CD14-positive monocyte (primary cell): ENCODE measurements at regions not wholly inside any gene's neighbourhood (a gene's known extent, or its start where the extent isn't known, plus 50 kb on each side); places are given as distances from the start of the nearest gene placed in this dataset.
"Not testable (repeated sequence)": the region's sequence is repeated elsewhere in the genome, so short reads cannot be mapped to it uniquely, and the experiment has no call there.

Experiments used
- DNase-seq, 3 donors: peaks; one replicate each; pipeline ENCODE4 v3.0.0-alpha.2; 2011 to 2022
- H2AFZ ChIP-seq: 2 replicates; pipeline ENCODE4 v1.6.0; 2012; ENCODE audit warnings: mild to moderate bottlenecking, low read depth, low read length, inconsistent platforms; ENCODE audit not compliant: insufficient read depth, poor library complexity, severe bottlenecking
- H3K27ac ChIP-seq, 2 donors: 1 replicate in 1 of 2; 2 replicates in 1 of 2; pipeline ENCODE4 v1.5.1; 2012 to 2013; ENCODE audit warnings: low read length in 2 of 2, control low read depth in 1 of 2, inconsistent platforms in 1 of 2, low read depth in 1 of 2, mild to moderate bottlenecking in 1 of 2
- H3K27me3 ChIP-seq, 2 donors: one replicate each; pipeline versions ENCODE4 v1.6.0 to v1.6.1; 2011 to 2013; ENCODE audit warnings: low read length in 2 of 2; ENCODE audit not compliant: control insufficient read depth in 2 of 2, insufficient read depth in 2 of 2
- H3K36me3 ChIP-seq, 2 donors: replicated peaks in 1 of 2; 1 replicate in 1 of 2; 2 replicates in 1 of 2; pipeline versions ENCODE4 v1.5.1 to v1.6.1; 2012 to 2013; ENCODE audit warnings: low read length in 2 of 2, control low read depth in 1 of 2, inconsistent platforms in 1 of 2, mild to moderate bottlenecking in 1 of 2; ENCODE audit not compliant: insufficient read depth in 2 of 2, control insufficient read depth in 1 of 2
- H3K4me1 ChIP-seq, 2 donors: 1 replicate in 1 of 2; 2 replicates in 1 of 2; pipeline versions ENCODE4 v1.5.1 to v1.6.1; 2012 to 2013; ENCODE audit warnings: low read length in 2 of 2, control low read depth in 1 of 2, inconsistent platforms in 1 of 2, mild to moderate bottlenecking in 1 of 2, moderate library complexity in 1 of 2; ENCODE audit not compliant: insufficient read depth in 2 of 2, control insufficient read depth in 1 of 2
- H3K4me2 ChIP-seq: replicated peaks from 2 replicates; pipeline ENCODE3; 2012; ENCODE audit warnings: low read length, moderate library complexity, mild to moderate bottlenecking; ENCODE audit not compliant: poor library complexity, severe bottlenecking; ENCODE audit errors: extremely low read depth
- H3K4me3 ChIP-seq, 3 experiments: fragments of 200-600 bp in 1 of 3; sonication (generic) in 1 of 3; replicated peaks in 1 of 3; 1 replicate in 2 of 3; 2 replicates in 1 of 3; pipeline ENCODE4 v1.5.1; 2011 to 2013; ENCODE audit warnings: low read length in 3 of 3, mild to moderate bottlenecking in 3 of 3, control low read depth in 2 of 3, low read depth in 2 of 3, inconsistent platforms in 1 of 3, moderate library complexity in 1 of 3
- H3K79me2 ChIP-seq: 2 replicates; pipeline ENCODE4 v1.6.0; 2012; ENCODE audit warnings: mild to moderate bottlenecking, control low read depth, inconsistent platforms, low read length, moderate library complexity; ENCODE audit not compliant: insufficient read depth
- H3K9ac ChIP-seq: 2 replicates; pipeline ENCODE4 v1.6.0; 2017; ENCODE audit warnings: low read length, mild to moderate bottlenecking; ENCODE audit not compliant: insufficient read depth, poor library complexity, severe bottlenecking
- H3K9me3 ChIP-seq, 2 donors: replicated peaks in 1 of 2; 1 replicate in 1 of 2; 2 replicates in 1 of 2; pipeline versions ENCODE4 v1.5.1 to v1.6.1; 2012 to 2013; ENCODE audit warnings: low read length in 2 of 2, control low read depth in 1 of 2; ENCODE audit not compliant: control insufficient read depth in 1 of 2, insufficient read depth in 1 of 2
- H4K20me1 ChIP-seq: 2 replicates; pipeline ENCODE4 v1.6.0; 2012; ENCODE audit warnings: mild to moderate bottlenecking, low read length, control low read depth, moderate library complexity; ENCODE audit not compliant: insufficient read depth
- H3K27ac Mint-ChIP-seq, 7 donors: one replicate each; pipeline ENCODE4 v1.8.0; 2020; ENCODE audit warnings: mild to moderate bottlenecking in 7 of 7, mixed read lengths in 7 of 7, moderate library complexity in 6 of 7, inconsistent platforms in 2 of 7
- H3K27me3 Mint-ChIP-seq, 3 donors: one replicate each; pipeline ENCODE4 v1.8.0; 2021 to 2022; ENCODE audit warnings: low read depth in 3 of 3, mild to moderate bottlenecking in 3 of 3, mixed read lengths in 3 of 3, moderate library complexity in 3 of 3, inconsistent platforms in 1 of 3
- H3K36me3 Mint-ChIP-seq, 2 donors: one replicate each; pipeline ENCODE4 v1.8.0; 2020; ENCODE audit warnings: mixed read lengths in 2 of 2, inconsistent platforms in 1 of 2, mild to moderate bottlenecking in 1 of 2
- H3K4me1 Mint-ChIP-seq: one replicate; pipeline ENCODE4 v1.8.0; 2020; ENCODE audit warnings: mild to moderate bottlenecking, mixed read lengths
- H3K4me3 Mint-ChIP-seq, 2 donors: one replicate each; pipeline ENCODE4 v1.8.0; 2020; ENCODE audit warnings: mild to moderate bottlenecking in 2 of 2, mixed read lengths in 2 of 2, moderate library complexity in 1 of 2
- H3K9me3 Mint-ChIP-seq, 7 donors: one replicate each; pipeline ENCODE4 v1.8.0; 2020 to 2022; ENCODE audit warnings: mixed read lengths in 7 of 7, mild to moderate bottlenecking in 6 of 7, moderate library complexity in 6 of 7, inconsistent platforms in 2 of 7
- CTCF ChIP-seq: fragments of 200-600 bp; IDR thresholded peaks from one replicate; pipeline ENCODE4 v1.8.0; 2022; ENCODE audit warnings: antibody characterized with exemption, mild to moderate bottlenecking
- WGBS: methylation state at CpG from one replicate; pipeline ENCODE4 v1.1.5; 2013; ENCODE audit warnings: missing lambda C conversion rate; ENCODE audit not compliant: insufficient coverage; 5-methylcytosine and 5-hydroxymethylcytosine counted together
- intact Hi-C, 2 donors: fragments of 100-400 bp; cut with micrococcal nuclease; formaldehyde crosslinking; loops; one replicate each; pipeline versions ENCODE4 v1.15.0 to v1.15.1; 2023

DNA sequence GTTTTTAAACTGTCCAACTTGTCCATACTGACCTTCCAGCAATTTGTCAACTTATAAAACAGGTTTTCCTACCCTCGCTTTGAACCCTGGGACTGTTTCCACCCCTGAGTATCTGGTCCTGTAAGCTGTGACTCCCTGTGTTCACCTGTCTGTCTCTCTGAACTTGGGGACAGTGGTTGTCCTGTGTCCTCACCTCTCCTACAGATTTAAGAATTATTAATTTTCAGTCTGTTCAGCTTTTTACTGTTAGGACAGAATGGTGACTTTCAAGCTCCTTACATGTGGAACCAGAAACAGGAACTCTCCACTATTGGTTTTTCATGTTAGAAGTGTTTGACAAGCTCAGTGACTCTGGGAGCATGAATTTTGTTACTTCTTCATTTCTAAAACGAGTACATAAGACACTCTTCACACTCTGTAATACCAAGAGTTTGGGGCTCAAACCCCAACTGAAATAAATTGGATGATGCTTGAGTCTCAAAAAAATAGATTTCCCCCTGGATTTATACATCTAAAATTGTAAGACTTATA lies 713.9 kb downstream of the COL12A1 start:
- H3K4me2 ChIP-seq = no peak overlapping the region
- H3K36me3 ChIP-seq = no peaks in the 10 kb centered on the region
- Mint-ChIP-seq H3K4me3 (no peak overlapping the region), H3K4me1 (no peaks in the 10 kb centered on the region), H3K27me3 (no peaks in the 10 kb centered on the region), H3K36me3 (no peaks in the 10 kb centered on the region), H3K27ac (no peak overlapping the region), H3K9me3 (peaks cover 0 to 8% (median 2%) of the 10 kb centered on the region in 7 donors)
- H3K27ac ChIP-seq = no peak overlapping the region
- no peaks in the 10 kb centered on the region for H3K9me3 ChIP-seq
- H3K9ac ChIP-seq = no peak overlapping the region
- DNase-seq = no peak
- H4K20me1 ChIP-seq = no peaks in the 10 kb centered on the region
- no peaks in the 10 kb centered on the region for H3K27me3 ChIP-seq
- intact Hi-C loops = no loop called here
- no peak overlapping the region for H2AFZ ChIP-seq
- WGBS = 100% methylated on average over 1 of the region's 2 CpGs
- TF ChIP-seq CTCF = no peak
- no peaks in the 10 kb centered on the region for H3K4me1 ChIP-seq
- no peak overlapping the region for H3K4me3 ChIP-seq
- no peaks in the 10 kb centered on the region for H3K79me2 ChIP-seq

DNA sequence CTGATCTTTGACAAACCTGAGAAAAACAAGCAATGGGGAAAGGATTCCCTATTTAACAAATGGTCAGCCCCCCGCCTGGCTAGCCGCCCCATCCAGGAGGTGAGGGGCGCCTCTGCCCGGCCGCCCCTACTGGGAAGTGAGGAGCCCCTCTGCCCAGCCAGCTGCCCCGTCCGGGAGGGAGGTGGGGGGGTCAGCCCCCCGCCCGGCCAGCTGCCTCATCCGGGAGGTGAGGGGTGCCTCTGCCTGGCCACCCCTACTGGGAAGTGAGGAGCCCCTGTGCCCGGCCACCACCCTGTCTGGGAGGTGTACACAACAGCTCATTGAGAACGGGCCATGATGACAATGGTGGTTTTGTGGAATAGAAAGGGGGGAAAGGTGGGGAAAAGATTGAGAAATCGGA lies 717.1 kb downstream of the COL12A1 start:
- H3K9me3 ChIP-seq, H3K4me3 ChIP-seq, H3K27me3 ChIP-seq, H3K4me2 ChIP-seq, H4K20me1 ChIP-seq, H3K79me2 ChIP-seq, H3K27ac Mint-ChIP-seq, H3K27ac ChIP-seq, H3K4me3 Mint-ChIP-seq, H3K9ac ChIP-seq, DNase-seq, H3K4me1 ChIP-seq, H3K4me1 Mint-ChIP-seq, H3K36me3 Mint-ChIP-seq, intact Hi-C loops, H3K27me3 Mint-ChIP-seq, H2AFZ ChIP-seq, H3K36me3 ChIP-seq: not testable (repeated sequence)
- WGBS = 100% methylated on average over 1 of the region's 13 CpGs
- H3K9me3 Mint-ChIP-seq = peaks cover 3 to 18% (median 6%) of the 10 kb centered on the region in 7 donors
